GM12892 (cell line): ENCODE measurements at regions not wholly inside any gene's neighbourhood (a gene's known extent, or its start where the extent isn't known, plus 50 kb on each side); places are given as distances from the start of the nearest gene placed in this dataset.
"Not testable (repeated sequence)": the region's sequence is repeated elsewhere in the genome, so short reads cannot be mapped to it uniquely, and the experiment has no call there.

Experiments used
- DNase-seq: peaks from one replicate; pipeline ENCODE4 v3.0.0; 2011; ENCODE audit not compliant: insufficient read length
- FAIRE-seq: peaks from 2 replicates; lab custom pipeline; 2011; peaks lifted over from hg19 to GRCh38; lab: Jason Lieb, UNC
- POLR2A ChIP-seq: IDR thresholded peaks from 2 replicates; pipeline ENCODE4 v1.6.1; 2011; ENCODE audit warnings: low read depth, low read length, control low read depth
- POLR2AphosphoS5 ChIP-seq: IDR thresholded peaks from 2 replicates; pipeline ENCODE4 v1.6.1; 2011; ENCODE audit warnings: low read depth, low read length, control low read depth
- TAF1 ChIP-seq: IDR thresholded peaks from 2 replicates; pipeline ENCODE4 v1.6.1; 2011; ENCODE audit warnings: low read depth, mild to moderate bottlenecking, control low read depth, low read length, borderline replicate concordance

DNA sequence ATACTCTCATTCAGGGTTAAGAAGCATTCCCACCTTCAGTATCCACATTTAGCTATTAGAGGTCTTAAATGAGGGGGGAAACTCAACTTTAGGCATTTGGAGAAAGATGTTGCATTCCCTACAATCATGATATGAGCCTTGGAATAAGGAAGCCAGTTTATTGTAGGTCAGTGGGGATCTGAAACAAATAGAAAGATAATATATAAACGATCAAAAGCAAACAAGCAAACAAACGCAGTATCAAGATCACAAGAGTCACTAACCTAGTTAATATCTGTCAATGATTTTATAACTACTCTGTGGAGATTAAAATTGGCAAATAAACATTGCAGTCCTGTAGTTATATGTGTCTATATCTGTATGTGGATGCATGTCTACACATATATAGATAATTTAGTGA lies 152.4 kb upstream of the LRATD1 start:
- TF ChIP-seq POLR2A (no peak), POLR2AphosphoS5 (no peak), TAF1 (no peak)
- no peak for FAIRE-seq
- no peak for DNase-seq

DNA sequence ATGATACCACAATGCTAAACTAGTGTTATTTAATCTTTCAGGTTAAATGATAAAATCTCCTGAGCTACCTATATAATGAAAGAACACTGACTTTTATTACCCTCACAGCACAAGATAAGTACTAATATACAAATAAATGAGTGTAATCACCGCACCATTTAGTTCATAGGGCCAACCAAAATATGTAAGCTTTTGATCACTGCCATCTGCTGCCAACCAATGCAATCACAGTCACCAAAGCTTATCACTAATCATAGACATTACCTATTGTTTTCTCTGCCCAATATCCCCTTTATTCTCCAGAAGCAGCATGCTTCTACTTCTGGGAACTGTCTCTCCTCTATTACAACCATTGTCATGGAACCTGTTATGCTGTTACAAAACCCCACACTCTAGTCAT lies 151.6 kb upstream of the LRATD1 start:
- TF ChIP-seq POLR2AphosphoS5 (no peak), TAF1 (no peak), POLR2A (no peak)
- no peak for DNase-seq
- FAIRE-seq, result no peak

GRCh38 chr2:14492920-14493503 lies 139.5 kb upstream of the LRATD1 start:
- no peak for FAIRE-seq
- no peak for DNase-seq
- TF ChIP-seq POLR2A (no peak), POLR2AphosphoS5 (no peak), TAF1 (no peak)

GRCh38 chr2:14494759-14495158 lies 137.8 kb upstream of the LRATD1 start:
- DNase-seq (no peak), FAIRE-seq (no peak)
- TF ChIP-seq POLR2A (no peak), POLR2AphosphoS5 (no peak), TAF1 (no peak)

DNA sequence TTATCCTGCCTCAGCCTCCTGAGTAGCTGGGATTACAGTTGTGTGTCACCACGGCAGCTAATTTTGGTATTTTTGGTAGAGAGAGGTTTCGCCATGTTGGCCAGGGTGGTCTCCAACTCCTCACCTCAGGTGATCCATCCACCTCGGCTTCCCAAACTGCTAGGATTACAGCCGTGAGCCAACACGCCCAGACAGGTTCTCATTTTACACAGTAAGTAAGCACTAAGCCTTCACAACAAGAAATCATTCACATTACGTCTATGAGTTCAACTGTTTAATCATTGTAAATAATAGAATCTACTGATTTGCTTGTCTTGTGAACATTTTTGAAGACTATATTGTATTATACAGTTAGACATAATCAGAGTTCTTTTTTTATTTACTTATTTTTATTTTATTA lies 131.5 kb upstream of the LRATD1 start:
- DNase-seq (no peak), FAIRE-seq (no peak)
- TF ChIP-seq TAF1 (no peak), POLR2A (no peak), POLR2AphosphoS5 (no peak)

DNA sequence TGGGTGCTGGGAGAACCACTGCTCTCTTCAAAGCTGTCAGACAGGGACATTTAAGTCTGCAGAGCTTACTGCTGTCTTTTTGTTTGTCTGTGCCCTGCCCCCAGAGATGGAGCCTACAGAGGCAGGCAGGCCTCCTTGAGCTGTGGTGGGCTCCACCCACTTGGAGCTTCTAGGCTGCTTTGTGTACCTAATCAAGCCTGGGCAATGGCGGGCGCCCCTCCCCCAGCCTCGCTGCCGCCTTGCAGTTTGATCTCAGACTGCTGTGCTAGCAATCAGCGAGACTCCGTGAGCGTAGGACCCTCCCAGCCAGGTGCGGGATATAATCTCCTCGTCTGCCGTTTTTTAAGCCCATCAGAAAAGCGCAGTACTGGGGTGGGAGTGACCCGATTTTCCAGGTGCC lies 125.6 kb upstream of the LRATD1 start:
- not testable (repeated sequence) for DNase-seq, FAIRE-seq

GRCh38 chr2:14511541-14511940 lies 121.0 kb upstream of the LRATD1 start:
- DNase-seq (no peak), FAIRE-seq (no peak)
- TF ChIP-seq POLR2A, result no peak
- no peak for TF ChIP-seq TAF1
- TF ChIP-seq POLR2AphosphoS5, result no peak

GRCh38 chr2:14513903-14514302 lies 118.6 kb upstream of the LRATD1 start:
- no peak for FAIRE-seq

GRCh38 chr2:14516844-14517243 lies 115.7 kb upstream of the LRATD1 start:
- no peak for TF ChIP-seq POLR2A
- no peak for TF ChIP-seq TAF1
- no peak for TF ChIP-seq POLR2AphosphoS5
- FAIRE-seq (no peak), DNase-seq (no peak)

More at GRCh38 chr2:14513903-14514302, 118.6 kb upstream of the LRATD1 start:
- DNase-seq, result no peak
- no peak for TF ChIP-seq POLR2AphosphoS5
- no peak for TF ChIP-seq POLR2A
- no peak for TF ChIP-seq TAF1

DNA sequence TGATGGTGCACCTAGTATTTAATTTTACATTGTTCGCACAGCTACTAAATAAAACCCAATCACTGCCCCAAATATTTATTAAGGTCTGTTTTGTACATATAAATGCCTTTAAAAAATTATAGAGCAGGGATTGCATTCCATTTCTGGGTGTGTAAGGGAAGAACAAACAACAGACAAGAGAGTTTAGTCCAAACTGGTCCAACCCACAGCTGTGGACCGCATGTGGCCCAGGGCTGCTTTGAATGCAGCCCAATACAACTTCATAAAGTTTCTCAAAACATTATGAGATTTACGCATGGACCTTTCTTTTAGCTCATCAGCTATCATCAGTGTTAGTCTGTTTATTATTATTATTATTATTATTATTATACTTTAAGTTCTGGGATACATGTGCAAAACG lies 114.8 kb upstream of the LRATD1 start:
- DNase-seq (no peak), FAIRE-seq (no peak)
- TF ChIP-seq POLR2A (no peak), TAF1 (no peak), POLR2AphosphoS5 (no peak)

DNA sequence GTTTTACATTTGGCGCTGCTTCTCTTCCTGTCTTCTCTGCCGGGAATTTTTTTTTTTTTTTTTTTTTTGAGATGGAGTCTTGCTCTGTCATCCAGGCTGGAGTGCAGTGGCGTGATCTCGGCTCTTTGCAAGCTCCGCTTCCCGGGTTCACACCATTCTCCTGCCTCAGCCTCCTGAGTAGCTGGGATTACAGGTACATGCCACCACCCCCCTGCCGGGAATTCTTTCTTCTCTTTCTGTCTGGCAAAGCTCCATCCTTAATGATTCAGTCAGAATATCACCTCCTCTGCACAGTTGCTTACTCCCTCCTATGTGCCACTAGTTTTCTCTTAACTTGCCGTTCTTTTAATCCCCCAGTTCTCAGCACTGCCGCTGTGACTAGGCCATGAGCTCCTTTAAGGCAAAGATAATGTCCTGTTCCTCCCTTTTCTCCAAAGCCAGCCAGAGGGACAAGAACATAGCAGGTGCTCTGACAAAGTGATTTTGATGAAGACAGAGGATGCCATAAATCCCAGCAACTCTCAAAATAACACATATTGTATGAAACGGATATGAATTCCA lies 112.1 kb upstream of the LRATD1 start:
- FAIRE-seq (no peak), DNase-seq (no peak)
- no peak for TF ChIP-seq TAF1
- no peak for TF ChIP-seq POLR2AphosphoS5
- TF ChIP-seq POLR2A, result no peak

DNA sequence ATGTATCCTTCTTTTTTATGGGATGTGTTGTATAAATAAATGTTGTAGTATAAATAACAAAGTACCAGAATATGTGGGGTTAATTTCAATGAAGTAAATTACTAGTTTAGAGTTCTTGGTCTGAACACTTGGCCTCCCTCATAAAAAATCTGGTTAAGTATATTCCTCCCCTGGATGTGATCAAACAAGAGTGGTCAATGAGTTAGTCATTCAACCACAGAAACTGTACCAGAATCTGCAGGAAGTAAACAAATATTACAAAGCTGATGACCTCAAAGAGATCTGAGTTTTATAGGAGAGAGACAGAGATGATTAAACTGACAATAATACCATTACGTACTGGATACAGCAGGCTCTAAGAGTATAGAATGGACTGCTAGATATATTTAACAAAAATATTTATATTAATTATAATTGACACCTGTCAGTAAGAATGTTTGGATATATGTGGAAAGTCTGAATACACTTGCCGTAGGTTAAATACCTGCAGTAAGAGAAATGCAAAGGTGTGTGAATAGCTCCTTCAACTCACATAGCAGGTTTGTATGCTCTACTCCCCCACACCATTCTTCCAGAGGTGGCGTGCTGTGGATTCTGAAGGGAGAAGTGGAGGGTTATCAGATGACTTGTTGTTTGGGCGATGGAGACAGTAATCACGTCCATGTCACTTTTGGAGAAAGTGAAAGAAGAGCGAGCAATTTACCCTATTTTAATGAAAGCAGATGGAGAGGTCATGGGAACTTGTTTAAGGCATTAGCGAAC lies 108.3 kb upstream of the LRATD1 start:
- FAIRE-seq (no peak), DNase-seq (no peak)
- no peak for TF ChIP-seq POLR2AphosphoS5
- no peak for TF ChIP-seq TAF1
- no peak for TF ChIP-seq POLR2A

- FAIRE-seq, result no peak
- DNase-seq, result no peak
- TF ChIP-seq POLR2A (no peak), POLR2AphosphoS5 (no peak), TAF1 (no peak)
Measured at GRCh38 chr2:14524803-14525080, 107.8 kb upstream of the LRATD1 start.
